Anterior cingulate cortex (tissue), 58 donors: ENCODE measurements at regions not wholly inside any gene's neighbourhood (a gene's known extent, or its start where the extent isn't known, plus 50 kb on each side); places are given as distances from the start of the nearest gene placed in this dataset.

Experiments
- DNase-seq, 58 donors: peaks; one replicate each; lab custom pipeline; 2025; lab: John Stamatoyannopoulos, UW

- no peak for DNase-seq
Measured at GRCh38 chr10:125284875-125285597, 124.7 kb upstream of the CTBP2 start.

GRCh38 chr10:125283836-125284614 lies 123.7 kb upstream of the CTBP2 start:
- no peak for DNase-seq

- peak in 3 of 58 donors; percentile 1 to 3 (median 2) for DNase-seq
Measured at GRCh38 chr10:125283191-125283835, 123.0 kb upstream of the CTBP2 start.

- DNase-seq, result no peak
Measured at GRCh38 chr10:125281091-125281490, 120.7 kb upstream of the CTBP2 start.

GRCh38 chr10:125276133-125276532 lies 115.8 kb upstream of the CTBP2 start:
- DNase-seq, result no peak

GRCh38 chr10:125274961-125275360 lies 114.6 kb upstream of the CTBP2 start:
- peak in 7 of 58 donors; percentile 1 to 20 (median 9) for DNase-seq

GRCh38 chr10:125273023-125273422 lies 112.7 kb upstream of the CTBP2 start:
- no peak for DNase-seq

GRCh38 chr10:125269716-125270115 lies 109.4 kb upstream of the CTBP2 start:
- DNase-seq, result no peak

- no peak for DNase-seq
Measured at GRCh38 chr10:125266966-125267365, 106.6 kb upstream of the CTBP2 start.

GRCh38 chr10:125266541-125266940 lies 106.2 kb upstream of the CTBP2 start:
- no peak for DNase-seq

- no peak for DNase-seq
Measured at GRCh38 chr10:125265579-125265955, 105.2 kb upstream of the CTBP2 start.

- no peak for DNase-seq
Measured at GRCh38 chr10:125264757-125265578, 104.6 kb upstream of the CTBP2 start.

GRCh38 chr10:125264091-125264490 lies 103.7 kb upstream of the CTBP2 start:
- DNase-seq, result no peak

GRCh38 chr10:125263551-125263950 lies 103.2 kb upstream of the CTBP2 start:
- DNase-seq, result no peak

GRCh38 chr10:125262920-125263319 lies 102.6 kb upstream of the CTBP2 start:
- DNase-seq, result no peak

- no peak for DNase-seq
Measured at GRCh38 chr10:125262409-125262808, 102.0 kb upstream of the CTBP2 start.

GRCh38 chr10:125261491-125262186 lies 101.3 kb upstream of the CTBP2 start:
- no peak for DNase-seq

- no peak for DNase-seq
Measured at GRCh38 chr10:125260260-125260659, 99.9 kb upstream of the CTBP2 start.

- no peak for DNase-seq
Measured at GRCh38 chr10:125259651-125260050, 99.3 kb upstream of the CTBP2 start.

GRCh38 chr10:125258676-125259075 lies 98.3 kb upstream of the CTBP2 start:
- no peak for DNase-seq
